EH (cell line): ENCODE measurements at regions not wholly inside any gene's neighbourhood (a gene's known extent, or its start where the extent isn't known, plus 50 kb on each side); places are given as distances from the start of the nearest gene placed in this dataset.
A peak's percentile ranks its signal among the peaks of the same experiment; 100 is the strongest.
"Not testable (repeated sequence)": the region's sequence is repeated elsewhere in the genome, so short reads cannot be mapped to it uniquely, and the experiment has no call there.

Experiments used
- DNase-seq: peaks from one replicate; pipeline ENCODE4 v3.0.0-alpha.2; 2015; ENCODE audit warnings: low read depth

GRCh38 chr5:167827766-167828165 is 463.7 kb upstream of the WWC1 start:
- no peak for DNase-seq

- no peak for DNase-seq
Measured at GRCh38 chr5:167831754-167832504, 459.5 kb upstream of the WWC1 start.

- no peak for DNase-seq
Measured at GRCh38 chr5:167832609-167833008, 458.8 kb upstream of the WWC1 start.

GRCh38 chr5:167833456-167833855 is 458.0 kb upstream of the WWC1 start:
- DNase-seq = no peak

GRCh38 chr5:167835146-167835545 is 456.3 kb upstream of the WWC1 start:
- DNase-seq = peak; percentile 22

- no peak for DNase-seq
Measured at GRCh38 chr5:167837127-167837526, 454.3 kb upstream of the WWC1 start.

GRCh38 chr5:167839065-167839464 is 452.4 kb upstream of the WWC1 start:
- DNase-seq = no peak

- DNase-seq = no peak
Measured at GRCh38 chr5:167840527-167841130, 450.8 kb upstream of the WWC1 start.

GRCh38 chr5:167843881-167844572 is 447.4 kb upstream of the WWC1 start:
- DNase-seq = no peak

GRCh38 chr5:167845952-167846351 is 445.5 kb upstream of the WWC1 start:
- no peak for DNase-seq

- DNase-seq = no peak
Measured at GRCh38 chr5:167849874-167850273, 441.6 kb upstream of the WWC1 start.

GRCh38 chr5:167850911-167851310 is 440.5 kb upstream of the WWC1 start:
- DNase-seq = peak; percentile 14

GRCh38 chr5:167851416-167851815 is 440.0 kb upstream of the WWC1 start:
- no peak for DNase-seq

- DNase-seq = no peak
Measured at GRCh38 chr5:167852515-167852914, 438.9 kb upstream of the WWC1 start.

GRCh38 chr5:167853421-167853820 is 438.0 kb upstream of the WWC1 start:
- peak; percentile 93 for DNase-seq

GRCh38 chr5:167855818-167856217 is 435.6 kb upstream of the WWC1 start:
- DNase-seq = no peak

GRCh38 chr5:167857321-167857720 is 434.1 kb upstream of the WWC1 start:
- DNase-seq = no peak

GRCh38 chr5:167858186-167858855 is 433.1 kb upstream of the WWC1 start:
- not testable (repeated sequence) for DNase-seq

- peak; percentile 42 for DNase-seq
Measured at GRCh38 chr5:167861129-167861927, 430.1 kb upstream of the WWC1 start.

- DNase-seq = no peak
Measured at GRCh38 chr5:167861928-167862426, 429.5 kb upstream of the WWC1 start.

GRCh38 chr5:167863883-167864282 is 427.6 kb upstream of the WWC1 start:
- no peak for DNase-seq

- no peak for DNase-seq
Measured at GRCh38 chr5:167864801-167865200, 426.6 kb upstream of the WWC1 start.
